Mesenchymal stem cell (in vitro differentiated cells and primary cell): ENCODE measurements at regions not wholly inside any gene's neighbourhood (a gene's known extent, or its start where the extent isn't known, plus 50 kb on each side); places are given as distances from the start of the nearest gene placed in this dataset.
"Not testable (repeated sequence)": the region's sequence is repeated elsewhere in the genome, so short reads cannot be mapped to it uniquely, and the experiment has no call there.

Source experiments
- DNase-seq: peaks from one replicate; pipeline ENCODE4 v3.0.0-alpha.2; 2013
- H2AFZ ChIP-seq: one replicate; pipeline ENCODE4 v1.6.1; 2013; ENCODE audit warnings: low read depth, mild to moderate bottlenecking, control low read depth, inconsistent platforms, low read length, moderate library complexity
- H2AK5ac ChIP-seq: 2 replicates; pipeline ENCODE4 v1.6.1; 2013; ENCODE audit warnings: low read length, moderate library complexity, mild to moderate bottlenecking, inconsistent platforms; ENCODE audit not compliant: severe bottlenecking
- H2BK120ac ChIP-seq: one replicate; pipeline ENCODE4 v1.6.1; 2013; ENCODE audit warnings: low read depth, mild to moderate bottlenecking, inconsistent platforms, low read length, moderate library complexity
- H2BK12ac ChIP-seq, 2 experiments: one replicate each; pipeline ENCODE4 v1.6.1; 2013; ENCODE audit warnings: inconsistent platforms in 2 of 2, low read length in 2 of 2, mild to moderate bottlenecking in 2 of 2, moderate library complexity in 2 of 2, control low read depth in 1 of 2
- H2BK15ac ChIP-seq: one replicate; pipeline ENCODE4 v1.6.1; 2013; ENCODE audit warnings: mild to moderate bottlenecking, low read depth, inconsistent platforms; ENCODE audit not compliant: poor library complexity, severe bottlenecking
- H2BK5ac ChIP-seq: 2 replicates; pipeline ENCODE4 v1.6.1; 2013; ENCODE audit warnings: low read depth, mild to moderate bottlenecking, low read length, control low read depth, inconsistent platforms; ENCODE audit not compliant: poor library complexity, severe bottlenecking
- H3K14ac ChIP-seq, 2 experiments: one replicate each; pipeline ENCODE4 v1.6.1; 2013; ENCODE audit warnings: inconsistent platforms in 2 of 2, low read length in 2 of 2, control low read depth in 1 of 2, mild to moderate bottlenecking in 1 of 2, moderate library complexity in 1 of 2
- H3K18ac ChIP-seq, 2 experiments: one replicate each; pipeline ENCODE4 v1.6.1; 2013; ENCODE audit warnings: inconsistent platforms in 2 of 2, low read length in 2 of 2, control low read depth in 1 of 2, low read depth in 1 of 2, mild to moderate bottlenecking in 1 of 2
- H3K23ac ChIP-seq, 2 experiments: one replicate each; pipeline ENCODE4 v1.6.1; 2013; ENCODE audit warnings: inconsistent platforms in 2 of 2, low read length in 2 of 2, mild to moderate bottlenecking in 2 of 2, moderate library complexity in 2 of 2, control low read depth in 1 of 2
- H3K27ac ChIP-seq: 2 replicates; pipeline ENCODE4 v1.5.1; 2013; ENCODE audit warnings: mild to moderate bottlenecking, moderate library complexity, low read length, control low read depth, inconsistent platforms; ENCODE audit not compliant: poor library complexity, severe bottlenecking
- H3K27me3 ChIP-seq, 2 experiments: 2 replicates each; pipeline versions ENCODE4 v1.6.1 to v1.7.0; 2013; ENCODE audit warnings: low read length in 2 of 2, mild to moderate bottlenecking in 2 of 2, moderate library complexity in 2 of 2, control low read depth in 1 of 2, inconsistent platforms in 1 of 2; ENCODE audit not compliant: control insufficient read depth in 1 of 2, insufficient read depth in 1 of 2
- H3K36me3 ChIP-seq, 2 experiments: 2 replicates each; pipeline versions ENCODE4 v1.6.1 to v1.7.0; 2013; ENCODE audit warnings: low read length in 2 of 2, control low read depth in 1 of 2, inconsistent platforms in 1 of 2, low read depth in 1 of 2, mild to moderate bottlenecking in 1 of 2; ENCODE audit not compliant: insufficient read depth in 2 of 2, control insufficient read depth in 1 of 2
- H3K4ac ChIP-seq, 2 experiments: one replicate each; pipeline ENCODE4 v1.6.1; 2013; ENCODE audit warnings: inconsistent platforms in 2 of 2, low read length in 2 of 2, mild to moderate bottlenecking in 2 of 2, moderate library complexity in 2 of 2, control low read depth in 1 of 2, low read depth in 1 of 2
- H3K4me1 ChIP-seq: 2 replicates; pipeline ENCODE4 v1.6.1; 2013; ENCODE audit warnings: low read depth, low read length, control low read depth; ENCODE audit not compliant: control insufficient read depth, insufficient read depth
- H3K4me2 ChIP-seq: 2 replicates; pipeline ENCODE4 v1.6.1; 2013; ENCODE audit warnings: low read length, mild to moderate bottlenecking, inconsistent platforms; ENCODE audit not compliant: poor library complexity, severe bottlenecking
- H3K4me3 ChIP-seq, 2 experiments: 2 replicates each; pipeline versions ENCODE4 v1.5.1 to v1.7.0; 2013; ENCODE audit warnings: low read length in 2 of 2, mild to moderate bottlenecking in 2 of 2, control low read depth in 1 of 2, low read depth in 1 of 2; ENCODE audit not compliant: insufficient read depth in 1 of 2
- H3K79me1 ChIP-seq: replicated peaks from 2 replicates; pipeline ENCODE4 v1.6.1; 2013; ENCODE audit warnings: mild to moderate bottlenecking, control low read depth, low read length, inconsistent platforms; ENCODE audit not compliant: poor library complexity, severe bottlenecking
- H3K9ac ChIP-seq: 2 replicates; pipeline ENCODE4 v1.7.0; 2013; ENCODE audit warnings: mild to moderate bottlenecking, low read length, moderate library complexity
- H3K9me3 ChIP-seq: 2 replicates; pipeline ENCODE4 v1.7.0; 2013; ENCODE audit warnings: mild to moderate bottlenecking, low read length; ENCODE audit not compliant: control insufficient read depth
- H4K8ac ChIP-seq: one replicate; pipeline ENCODE4 v1.6.1; 2013; ENCODE audit warnings: inconsistent platforms, mild to moderate bottlenecking, low read length, moderate library complexity
- H4K91ac ChIP-seq: one replicate; pipeline ENCODE4 v1.6.1; 2013; ENCODE audit warnings: mild to moderate bottlenecking, low read length, inconsistent platforms
- WGBS: methylation state at CpG from one replicate; pipeline ENCODE4 v1.1.7; 2013; ENCODE audit warnings: mixed read lengths; 5-methylcytosine and 5-hydroxymethylcytosine counted together

GRCh38 chr4:160549951-160550519 is 1447.2 kb downstream of the RAPGEF2 start:
- not testable (repeated sequence) for H3K36me3 ChIP-seq, H3K9ac ChIP-seq, H3K18ac ChIP-seq, H2BK12ac ChIP-seq, H3K14ac ChIP-seq, H3K4me1 ChIP-seq, H3K27ac ChIP-seq, H3K4me2 ChIP-seq, H2AFZ ChIP-seq, H2BK120ac ChIP-seq, H3K9me3 ChIP-seq, H3K4ac ChIP-seq, H3K23ac ChIP-seq, H2AK5ac ChIP-seq, H4K8ac ChIP-seq, H2BK15ac ChIP-seq, H3K79me1 ChIP-seq, H3K4me3 ChIP-seq, H2BK5ac ChIP-seq, DNase-seq, H3K27me3 ChIP-seq, H4K91ac ChIP-seq
- WGBS: 98% methylated on average over 31 of the region's 32 CpGs

- Histone ChIP-seq H3K9me3 (peaks cover 3% of the 10 kb centered on the region), H2BK120ac (no peak overlapping the region), H3K4ac (no peak overlapping the region), H2AFZ (no peak overlapping the region), H3K36me3 (no peaks in the 10 kb centered on the region), H3K9ac (no peak overlapping the region), H3K4me1 (no peaks in the 10 kb centered on the region), H3K4me3 (no peak overlapping the region), H4K91ac (no peak overlapping the region), H2BK5ac (no peak overlapping the region), H3K27ac (no peak overlapping the region), H3K27me3 (no peaks in the 10 kb centered on the region), H2AK5ac (no peak overlapping the region), H3K23ac (no peak overlapping the region), H3K18ac (no peak overlapping the region), H2BK15ac (no peak overlapping the region), H3K14ac (no peak overlapping the region), H4K8ac (no peak overlapping the region), H3K79me1 (no peaks in the 10 kb centered on the region), H2BK12ac (no peak overlapping the region), H3K4me2 (no peak overlapping the region)
- DNase-seq: no peak
- WGBS: 89% methylated on average over 3 of the region's 4 CpGs
Measured at GRCh38 chr4:160562661-160563060, 1459.8 kb downstream of the RAPGEF2 start.

- no peaks in the 10 kb centered on the region for H3K79me1 ChIP-seq
- H2BK5ac ChIP-seq: no peak overlapping the region
- H3K4ac ChIP-seq: no peak overlapping the region
- H3K27ac ChIP-seq: no peak overlapping the region
- H3K36me3 ChIP-seq: no peaks in the 10 kb centered on the region
- H3K4me1 ChIP-seq: no peaks in the 10 kb centered on the region
- H4K8ac ChIP-seq: no peak overlapping the region
- H3K4me3 ChIP-seq: no peak overlapping the region
- no peak overlapping the region for H4K91ac ChIP-seq
- no peak overlapping the region for H2BK12ac ChIP-seq
- H2BK15ac ChIP-seq: no peak overlapping the region
- H3K4me2 ChIP-seq: no peak overlapping the region
- no peaks in the 10 kb centered on the region for H3K27me3 ChIP-seq
- no peak overlapping the region for H2AFZ ChIP-seq
- H3K9me3 ChIP-seq: peaks cover 3% of the 10 kb centered on the region
- no peak overlapping the region for H3K18ac ChIP-seq
- H3K9ac ChIP-seq: no peak overlapping the region
- H3K14ac ChIP-seq: no peak overlapping the region
- H2AK5ac ChIP-seq: no peak overlapping the region
- H2BK120ac ChIP-seq: no peak overlapping the region
- 45% methylated on average over 2 of the region's 3 CpGs for WGBS
- no peak overlapping the region for H3K23ac ChIP-seq
- DNase-seq: no peak
Measured at GRCh38 chr4:160563552-160564282, 1460.8 kb downstream of the RAPGEF2 start.

- H2BK12ac ChIP-seq: no peak overlapping the region
- H3K27me3 ChIP-seq: no peaks in the 10 kb centered on the region
- no peak overlapping the region for H2BK15ac ChIP-seq
- no peak overlapping the region for H4K8ac ChIP-seq
- H3K79me1 ChIP-seq: no peaks in the 10 kb centered on the region
- H2AK5ac ChIP-seq: no peak overlapping the region
- H3K4ac ChIP-seq: no peak overlapping the region
- no peak overlapping the region for H3K4me2 ChIP-seq
- no peak overlapping the region for H2BK5ac ChIP-seq
- peaks cover 3% of the 10 kb centered on the region for H3K9me3 ChIP-seq
- no peak overlapping the region for H2BK120ac ChIP-seq
- no peak for DNase-seq
- H3K27ac ChIP-seq: no peak overlapping the region
- H3K36me3 ChIP-seq: no peaks in the 10 kb centered on the region
- H3K18ac ChIP-seq: no peak overlapping the region
- no peak overlapping the region for H3K23ac ChIP-seq
- no peak overlapping the region for H3K4me3 ChIP-seq
- H2AFZ ChIP-seq: no peak overlapping the region
- WGBS: 100% methylated on average over 1 of the region's 1 CpG
- no peak overlapping the region for H4K91ac ChIP-seq
- no peak overlapping the region for H3K14ac ChIP-seq
- H3K9ac ChIP-seq: no peak overlapping the region
- no peaks in the 10 kb centered on the region for H3K4me1 ChIP-seq
Measured at GRCh38 chr4:160567634-160568033, 1464.8 kb downstream of the RAPGEF2 start.
